ENCODE measurements at regions not wholly inside any gene's neighbourhood (a gene's known extent, or its start where the extent isn't known, plus 50 kb on each side); places are given as distances from the start of the nearest gene placed in this dataset.
"Not testable (repeated sequence)": the region's sequence is repeated elsewhere in the genome, so short reads cannot be mapped to it uniquely, and the experiment has no call there.

DNA sequence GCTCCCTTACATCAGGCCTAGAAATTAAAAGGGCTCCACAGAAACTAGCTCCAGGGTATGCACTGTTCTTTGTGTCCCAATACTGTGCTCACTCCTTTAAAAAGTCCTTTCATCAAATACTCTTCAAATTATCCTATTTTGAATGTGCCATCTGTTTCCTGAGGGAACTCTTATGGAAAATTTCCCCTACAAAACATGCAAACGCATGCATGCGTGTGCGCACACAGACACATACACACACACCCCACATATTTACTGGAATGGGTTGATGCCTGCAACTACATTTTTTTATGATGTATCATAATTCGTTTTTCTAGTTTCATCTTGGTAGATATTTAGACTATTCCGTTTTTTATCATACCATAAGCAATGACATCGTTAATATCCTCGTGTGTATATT, 351.2 kb upstream of the KIF2B start:
- no peak overlapping the region for H3K4me3 ChIP-seq
- WGBS, 5 donors, result 81 to 88% (median 85%) methylated on average over 7 of the region's 7 CpGs

DNA sequence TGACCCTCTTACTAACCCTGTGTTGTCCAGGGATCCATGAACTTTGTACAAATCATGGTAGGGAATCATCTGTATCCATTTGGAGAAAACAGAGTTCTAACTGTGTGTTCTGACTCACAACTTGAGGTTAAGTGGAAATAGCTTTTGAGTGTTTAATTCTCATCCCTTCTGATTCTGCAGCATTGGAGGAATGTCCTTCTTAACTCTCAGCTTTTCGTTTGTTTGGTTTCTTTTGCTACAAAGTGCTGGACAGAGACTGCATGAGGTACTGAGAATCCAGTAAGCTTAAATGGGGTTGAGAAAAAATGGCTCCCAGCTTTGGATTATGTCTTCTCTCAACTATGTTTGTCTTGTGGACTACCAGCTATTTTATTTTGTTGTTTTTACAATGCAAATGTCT, 352.1 kb upstream of the KIF2B start:
- Histone ChIP-seq H3K4me3 (no peak overlapping the region), H3K36me3 (no peaks in the 10 kb centered on the region), H3K9me3 (no peaks in the 10 kb centered on the region), H3K27me3 (no peaks in the 10 kb centered on the region), H3K27ac (no peak overlapping the region), H3K4me1 (no peaks in the 10 kb centered on the region)
- intact Hi-C loops (cut with DNase I; ENCODE audit: low total_unique reads), result no loop called here
- TF ChIP-seq POLR2A (IDR thresholded peaks at IDR 0.05) (no peak), POLR2AphosphoS5 (IDR thresholded peaks at IDR 0.05) (no peak), EP300 (IDR thresholded peaks at IDR 0.05) (no peak)
- TF ChIP-seq, protein P1, sequence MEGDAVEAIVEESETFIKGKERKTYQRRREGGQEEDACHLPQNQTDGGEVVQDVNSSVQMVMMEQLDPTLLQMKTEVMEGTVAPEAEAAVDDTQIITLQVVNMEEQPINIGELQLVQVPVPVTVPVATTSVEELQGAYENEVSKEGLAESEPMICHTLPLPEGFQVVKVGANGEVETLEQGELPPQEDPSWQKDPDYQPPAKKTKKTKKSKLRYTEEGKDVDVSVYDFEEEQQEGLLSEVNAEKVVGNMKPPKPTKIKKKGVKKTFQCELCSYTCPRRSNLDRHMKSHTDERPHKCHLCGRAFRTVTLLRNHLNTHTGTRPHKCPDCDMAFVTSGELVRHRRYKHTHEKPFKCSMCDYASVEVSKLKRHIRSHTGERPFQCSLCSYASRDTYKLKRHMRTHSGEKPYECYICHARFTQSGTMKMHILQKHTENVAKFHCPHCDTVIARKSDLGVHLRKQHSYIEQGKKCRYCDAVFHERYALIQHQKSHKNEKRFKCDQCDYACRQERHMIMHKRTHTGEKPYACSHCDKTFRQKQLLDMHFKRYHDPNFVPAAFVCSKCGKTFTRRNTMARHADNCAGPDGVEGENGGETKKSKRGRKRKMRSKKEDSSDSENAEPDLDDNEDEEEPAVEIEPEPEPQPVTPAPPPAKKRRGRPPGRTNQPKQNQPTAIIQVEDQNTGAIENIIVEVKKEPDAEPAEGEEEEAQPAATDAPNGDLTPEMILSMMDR (IDR thresholded peaks at IDR 0.05), result no peak
- DNase-seq, result no peak
- WGBS, 5 donors, result 21 to 40% (median 28%) methylated on average over 1 of the region's 1 CpG

More for the DNA sequence above, 351.2 kb upstream of the KIF2B start:
- H3K36me3 ChIP-seq, result no peaks in the 10 kb centered on the region
- no peak overlapping the region for H3K27ac ChIP-seq
- DNase-seq, result no peak
- H3K27me3 ChIP-seq, result no peaks in the 10 kb centered on the region
- H3K4me1 ChIP-seq, result no peaks in the 10 kb centered on the region
- intact Hi-C loops (cut with DNase I; ENCODE audit: low total_unique reads), result no loop called here
- TF ChIP-seq, protein P1 (IDR thresholded peaks at IDR 0.05), result no peak
- no peak for TF ChIP-seq POLR2AphosphoS5 (IDR thresholded peaks at IDR 0.05)
- TF ChIP-seq POLR2A (IDR thresholded peaks at IDR 0.05), result no peak
- no peaks in the 10 kb centered on the region for H3K9me3 ChIP-seq

- H3K4me3 ChIP-seq, result no peak overlapping the region
- TF ChIP-seq POLR2A (IDR thresholded peaks at IDR 0.05), result no peak
- TF ChIP-seq POLR2AphosphoS5 (IDR thresholded peaks at IDR 0.05), result no peak
- TF ChIP-seq, protein P1 (IDR thresholded peaks at IDR 0.05), result no peak
- no peak for TF ChIP-seq EP300 (IDR thresholded peaks at IDR 0.05)
- DNase-seq, result no peak
- no peaks in the 10 kb centered on the region for H3K36me3 ChIP-seq
- H3K9me3 ChIP-seq, result no peaks in the 10 kb centered on the region
- no peaks in the 10 kb centered on the region for H3K27me3 ChIP-seq
- intact Hi-C loops (cut with DNase I; ENCODE audit: low total_unique reads), result no loop called here
- H3K4me1 ChIP-seq, result no peaks in the 10 kb centered on the region
- no peak overlapping the region for H3K27ac ChIP-seq
Measured at GRCh38 chr17:53466733-53467132, 356.0 kb upstream of the KIF2B start.

GRCh38 chr17:53464396-53464795, 358.3 kb upstream of the KIF2B start:
- intact Hi-C loops (cut with DNase I; ENCODE audit: low total_unique reads); H3K36me3 ChIP-seq; H3K27me3 ChIP-seq; H3K27ac ChIP-seq; DNase-seq; H3K4me1 ChIP-seq; H3K9me3 ChIP-seq; H3K4me3 ChIP-seq: not testable (repeated sequence)
- WGBS, 5 donors, result 85 to 94% (median 90%) methylated on average over 8 of the region's 8 CpGs

- intact Hi-C loops (cut with DNase I; ENCODE audit: low total_unique reads), result no loop called here
- no peak for TF ChIP-seq POLR2A (IDR thresholded peaks at IDR 0.05)
- TF ChIP-seq POLR2AphosphoS5 (IDR thresholded peaks at IDR 0.05), result no peak
- TF ChIP-seq EP300 (IDR thresholded peaks at IDR 0.05), result no peak
- TF ChIP-seq, protein P1 (IDR thresholded peaks at IDR 0.05), result no peak
- Histone ChIP-seq H3K27me3 (no peaks in the 10 kb centered on the region), H3K4me3 (no peak overlapping the region), H3K9me3 (peaks cover 0 to 13% (median 7%) of the 10 kb centered on the region in 4 donors), H3K27ac (no peak overlapping the region), H3K36me3 (no peaks in the 10 kb centered on the region), H3K4me1 (no peaks in the 10 kb centered on the region)
- WGBS, 5 donors, result 52 to 72% (median 67%) methylated on average over 2 of the region's 2 CpGs
- no peak for DNase-seq
Measured at GRCh38 chr17:53463363-53463762, 359.4 kb upstream of the KIF2B start.

Measured in stomach (tissue), 8 donors.